DND-41 (cell line): ENCODE measurements at regions not wholly inside any gene's neighbourhood (a gene's known extent, or its start where the extent isn't known, plus 50 kb on each side); places are given as distances from the start of the nearest gene placed in this dataset.

Experiments used
- ATAC-seq: fragments of 200-7000 bp; cut with Tn5 transposase; 3 replicates; pipeline ENCODE4 v1.9.1; 2021; ENCODE audit warnings: low read depth; ENCODE audit not compliant: insufficient read depth
- DNase-seq: peaks from one replicate; pipeline ENCODE4 v3.0.0-alpha.2; 2020
- H2AFZ ChIP-seq: 2 replicates; pipeline ENCODE4 v1.6.0; 2012; ENCODE audit warnings: low read depth, low read length
- H3K27ac ChIP-seq: 2 replicates; pipeline ENCODE4 v1.5.1; 2012; ENCODE audit warnings: low read length, inconsistent platforms
- H3K27me3 ChIP-seq: fragments of 200-600 bp; sonication (generic); 2 replicates; pipeline ENCODE4 v1.6.0; 2012; ENCODE audit warnings: low read length, mild to moderate bottlenecking, inconsistent platforms; ENCODE audit not compliant: insufficient read depth, poor library complexity
- H3K36me3 ChIP-seq: 2 replicates; pipeline ENCODE4 v1.5.1; 2012; ENCODE audit warnings: low read length, inconsistent platforms; ENCODE audit not compliant: insufficient read depth
- H3K4me1 ChIP-seq: 2 replicates; pipeline ENCODE4 v1.5.1; 2012; ENCODE audit warnings: mild to moderate bottlenecking, low read length; ENCODE audit not compliant: insufficient read depth
- H3K4me2 ChIP-seq: 2 replicates; pipeline ENCODE4 v1.6.0; 2012; ENCODE audit warnings: mild to moderate bottlenecking, moderate library complexity, low read length, inconsistent platforms; ENCODE audit not compliant: insufficient read depth
- H3K4me3 ChIP-seq, 2 experiments: fragments of 200-600 bp in 1 of 2; shearing (Covaris generic) in 1 of 2; 2 replicates each; pipeline ENCODE4 v1.5.1; 2012 to 2016; ENCODE audit warnings: inconsistent platforms in 2 of 2, low read length in 2 of 2, mild to moderate bottlenecking in 2 of 2, low read depth in 1 of 2, moderate library complexity in 1 of 2
- H3K79me2 ChIP-seq: 2 replicates; pipeline ENCODE4 v1.6.0; 2012; ENCODE audit warnings: low read length, inconsistent platforms; ENCODE audit not compliant: insufficient read depth
- H3K9ac ChIP-seq: 2 replicates; pipeline ENCODE4 v1.6.0; 2012; ENCODE audit warnings: low read depth, mild to moderate bottlenecking, inconsistent platforms, low read length, moderate library complexity
- H3K9me3 ChIP-seq: 2 replicates; pipeline ENCODE4 v1.5.1; 2012; ENCODE audit warnings: low read length, moderate library complexity, mild to moderate bottlenecking, inconsistent platforms; ENCODE audit not compliant: insufficient read depth, severe bottlenecking
- H4K20me1 ChIP-seq: 2 replicates; pipeline ENCODE4 v1.6.0; 2012; ENCODE audit warnings: low read length; ENCODE audit not compliant: insufficient read depth
- EZH2 ChIP-seq: IDR thresholded peaks from 3 replicates; pipeline ENCODE4 v1.6.1; 2012; ENCODE audit warnings: borderline replicate concordance, low read depth, mild to moderate bottlenecking, moderate library complexity, low read length, inconsistent platforms; ENCODE audit not compliant: severe bottlenecking
- TF ChIP-seq, protein P1 (sequence below): IDR thresholded peaks from 2 replicates; pipeline ENCODE4 v1.5.1; 2012; ENCODE audit warnings: borderline replicate concordance, low read length, moderate library complexity, mild to moderate bottlenecking; ENCODE audit not compliant: poor library complexity, severe bottlenecking; ENCODE audit errors: extremely low read depth

DNA sequence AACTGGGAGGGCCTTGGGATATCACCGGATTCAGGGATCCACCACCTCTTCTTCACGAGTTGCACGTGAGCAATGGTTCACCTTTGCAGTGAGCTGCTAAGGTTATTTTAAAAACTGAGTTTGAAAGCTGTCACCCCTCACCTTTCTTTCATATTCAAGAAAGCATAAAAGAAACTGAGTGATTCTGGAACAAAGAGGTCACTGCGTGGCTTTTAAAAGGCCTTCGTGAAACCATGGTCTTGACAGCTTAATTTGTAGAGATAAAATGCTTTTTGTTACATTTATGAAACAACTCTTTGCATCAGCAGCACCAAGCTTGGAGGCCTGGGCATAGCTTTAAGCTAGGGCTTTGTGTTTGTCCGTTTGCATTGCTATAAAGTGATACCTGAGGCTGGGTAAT, 101.4 kb upstream of the NECTIN1 start:
- Histone ChIP-seq H3K79me2 (no peaks in the 10 kb centered on the region), H3K9ac (no peak overlapping the region), H3K27ac (no peak overlapping the region), H4K20me1 (no peaks in the 10 kb centered on the region), H3K4me3 (no peak overlapping the region), H3K36me3 (no peaks in the 10 kb centered on the region), H3K27me3 (peaks cover 14% of the 10 kb centered on the region), H3K9me3 (no peaks in the 10 kb centered on the region), H3K4me2 (no peak overlapping the region), H2AFZ (no peak overlapping the region), H3K4me1 (no peaks in the 10 kb centered on the region)
- no peak for ATAC-seq
- no peak for DNase-seq
- TF ChIP-seq, protein P1, sequence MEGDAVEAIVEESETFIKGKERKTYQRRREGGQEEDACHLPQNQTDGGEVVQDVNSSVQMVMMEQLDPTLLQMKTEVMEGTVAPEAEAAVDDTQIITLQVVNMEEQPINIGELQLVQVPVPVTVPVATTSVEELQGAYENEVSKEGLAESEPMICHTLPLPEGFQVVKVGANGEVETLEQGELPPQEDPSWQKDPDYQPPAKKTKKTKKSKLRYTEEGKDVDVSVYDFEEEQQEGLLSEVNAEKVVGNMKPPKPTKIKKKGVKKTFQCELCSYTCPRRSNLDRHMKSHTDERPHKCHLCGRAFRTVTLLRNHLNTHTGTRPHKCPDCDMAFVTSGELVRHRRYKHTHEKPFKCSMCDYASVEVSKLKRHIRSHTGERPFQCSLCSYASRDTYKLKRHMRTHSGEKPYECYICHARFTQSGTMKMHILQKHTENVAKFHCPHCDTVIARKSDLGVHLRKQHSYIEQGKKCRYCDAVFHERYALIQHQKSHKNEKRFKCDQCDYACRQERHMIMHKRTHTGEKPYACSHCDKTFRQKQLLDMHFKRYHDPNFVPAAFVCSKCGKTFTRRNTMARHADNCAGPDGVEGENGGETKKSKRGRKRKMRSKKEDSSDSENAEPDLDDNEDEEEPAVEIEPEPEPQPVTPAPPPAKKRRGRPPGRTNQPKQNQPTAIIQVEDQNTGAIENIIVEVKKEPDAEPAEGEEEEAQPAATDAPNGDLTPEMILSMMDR, result no peak
- no peak for TF ChIP-seq EZH2

DNA sequence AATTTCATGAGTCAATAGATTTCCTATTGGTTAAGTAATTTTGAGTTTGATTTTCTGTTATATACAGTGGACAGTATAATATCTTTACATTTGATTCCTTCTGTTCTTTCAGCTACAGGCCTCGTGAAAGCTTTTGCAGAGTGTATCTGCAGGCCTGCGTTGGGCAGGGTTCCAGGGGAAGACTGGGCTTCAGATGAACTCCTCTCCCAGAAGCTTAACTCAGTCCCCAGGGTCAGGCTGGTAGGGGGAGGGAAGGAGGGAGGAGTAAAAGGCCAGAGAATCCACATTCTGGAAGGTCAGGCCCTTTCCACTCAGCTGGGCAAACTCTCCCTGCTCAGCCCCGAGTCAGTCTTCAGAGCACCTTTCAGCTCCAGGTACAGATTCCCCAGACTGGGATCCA, 100.4 kb upstream of the NECTIN1 start:
- Histone ChIP-seq H3K9me3 (no peaks in the 10 kb centered on the region), H3K79me2 (no peaks in the 10 kb centered on the region), H3K9ac (no peak overlapping the region), H3K4me2 (no peak overlapping the region), H4K20me1 (no peaks in the 10 kb centered on the region), H3K27me3 (peaks cover 8% of the 10 kb centered on the region), H3K4me3 (no peak overlapping the region), H3K4me1 (no peaks in the 10 kb centered on the region), H3K27ac (no peak overlapping the region), H2AFZ (no peak overlapping the region), H3K36me3 (no peaks in the 10 kb centered on the region)
- ATAC-seq (no peak), DNase-seq (no peak)
- TF ChIP-seq EZH2, result no peak
- TF ChIP-seq, protein P1, result no peak

DNA sequence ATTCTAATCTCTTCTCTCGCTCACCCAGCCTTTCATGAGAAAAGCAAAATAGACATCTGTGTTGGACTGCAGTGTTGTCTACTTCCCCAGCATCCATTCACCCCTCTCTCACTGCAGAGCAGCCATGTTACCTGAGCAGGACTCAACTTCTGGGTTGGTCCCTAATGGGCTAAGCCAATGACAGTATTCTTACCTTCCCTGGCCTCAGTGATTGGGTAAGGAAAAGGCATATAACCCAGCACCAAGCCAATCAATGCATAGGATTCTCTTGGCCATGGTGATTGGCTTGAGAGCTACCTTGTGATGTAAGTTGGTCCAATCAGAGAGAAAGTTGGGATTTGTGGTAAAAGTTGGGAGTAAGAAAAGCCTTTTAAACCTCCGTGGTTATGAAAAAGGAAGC, 99.8 kb upstream of the NECTIN1 start:
- Histone ChIP-seq H3K4me1 (no peaks in the 10 kb centered on the region), H2AFZ (no peak overlapping the region), H3K4me3 (no peak overlapping the region), H3K79me2 (no peaks in the 10 kb centered on the region), H3K4me2 (no peak overlapping the region), H3K27me3 (peaks cover 8% of the 10 kb centered on the region), H3K27ac (no peak overlapping the region), H4K20me1 (no peaks in the 10 kb centered on the region), H3K9ac (no peak overlapping the region), H3K36me3 (no peaks in the 10 kb centered on the region), H3K9me3 (no peaks in the 10 kb centered on the region)
- no peak for DNase-seq
- TF ChIP-seq, protein P1, result no peak
- no peak for TF ChIP-seq EZH2
- ATAC-seq, result no peak

DNA sequence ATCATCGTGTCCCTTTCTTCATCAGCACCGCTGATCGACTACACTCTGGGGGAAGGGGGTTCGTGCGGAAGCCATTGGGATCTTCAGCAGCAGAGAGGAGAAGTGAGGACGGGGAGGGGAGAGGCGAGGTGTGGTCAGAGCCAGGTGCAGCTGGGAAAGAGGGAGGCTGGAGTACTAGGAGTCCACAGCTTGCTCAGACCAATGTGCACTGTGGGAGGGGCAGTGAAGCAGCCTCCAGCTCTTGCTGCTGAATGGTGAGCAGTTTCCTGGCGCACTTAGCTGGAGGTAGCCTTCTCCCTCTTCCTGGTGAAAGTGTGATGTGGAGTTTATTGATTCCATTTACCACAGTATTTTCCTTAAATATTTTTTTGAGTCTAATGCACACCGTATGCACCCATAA, 99.0 kb upstream of the NECTIN1 start:
- no peaks in the 10 kb centered on the region for H3K36me3 ChIP-seq
- H3K9me3 ChIP-seq, result no peaks in the 10 kb centered on the region
- DNase-seq (no peak), ATAC-seq (no peak)
- no peak overlapping the region for H2AFZ ChIP-seq
- H3K4me3 ChIP-seq, result no peak overlapping the region
- H3K4me2 ChIP-seq, result no peak overlapping the region
- no peak overlapping the region for H3K27ac ChIP-seq
- no peaks in the 10 kb centered on the region for H3K79me2 ChIP-seq
- H4K20me1 ChIP-seq, result no peaks in the 10 kb centered on the region
- H3K4me1 ChIP-seq, result no peaks in the 10 kb centered on the region
- peaks cover 8% of the 10 kb centered on the region for H3K27me3 ChIP-seq
- H3K9ac ChIP-seq, result no peak overlapping the region
- TF ChIP-seq, protein P1, result no peak
